ENCODE measurements at regions not wholly inside any gene's neighbourhood (a gene's known extent, or its start where the extent isn't known, plus 50 kb on each side); places are given as distances from the start of the nearest gene placed in this dataset.

DNA sequence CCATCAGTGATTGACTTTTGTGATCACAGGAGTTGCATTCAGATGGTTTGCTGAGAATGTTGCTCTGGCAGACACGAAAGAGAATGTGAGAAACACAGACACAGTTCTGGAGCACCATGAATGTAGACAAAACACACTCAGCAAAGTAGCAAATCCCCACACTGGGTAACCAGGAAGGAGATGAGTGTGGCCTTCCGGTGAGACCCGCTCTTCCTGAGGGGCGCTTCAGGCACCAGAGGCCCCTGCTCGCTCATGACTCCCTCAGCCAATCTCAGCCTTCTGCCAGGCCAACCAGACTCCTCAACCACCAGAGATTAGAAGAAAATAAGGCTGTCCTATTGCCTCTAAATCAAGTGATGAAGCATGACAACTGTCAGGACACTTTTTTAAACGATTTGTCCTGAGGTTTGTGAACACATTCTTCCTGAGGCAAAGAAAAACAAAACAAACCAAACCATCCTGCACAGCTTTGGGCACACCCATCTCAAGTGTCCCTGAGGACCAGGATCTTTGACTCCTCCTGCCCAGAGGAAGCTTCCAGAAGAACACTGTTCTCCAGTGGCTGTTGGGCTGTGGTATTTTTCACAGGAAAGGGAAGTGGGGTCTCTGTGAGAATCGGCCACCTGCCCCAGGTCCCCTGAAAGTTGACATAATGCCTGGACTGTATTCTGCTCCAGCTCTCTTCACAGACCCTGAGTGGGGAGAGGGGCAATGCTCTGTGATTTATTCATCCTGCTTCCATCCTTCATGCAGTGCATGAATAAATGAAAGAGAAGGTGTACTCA lies 152.8 kb downstream of the BCL11A start:
- no peak for DNase-seq

DNA sequence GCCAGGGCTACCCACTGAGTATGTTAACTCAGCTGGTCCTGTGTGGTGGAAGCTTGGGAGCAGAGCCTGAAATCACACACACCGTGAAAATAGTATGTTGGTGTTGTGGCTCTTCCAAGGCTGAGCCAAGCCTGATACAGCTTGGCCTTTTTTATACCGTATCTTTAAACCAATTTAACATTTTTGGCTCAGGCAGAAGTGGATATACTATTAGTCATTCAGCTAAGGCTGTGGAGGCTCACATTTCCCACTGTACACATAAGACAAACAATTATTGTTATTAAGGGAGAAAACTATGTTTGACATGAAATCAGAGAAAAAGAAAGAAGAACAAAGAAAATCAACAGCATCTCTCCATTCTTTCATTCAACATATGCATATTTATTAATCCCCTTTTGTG lies 159.0 kb downstream of the BCL11A start:
- no peak for DNase-seq

DNA sequence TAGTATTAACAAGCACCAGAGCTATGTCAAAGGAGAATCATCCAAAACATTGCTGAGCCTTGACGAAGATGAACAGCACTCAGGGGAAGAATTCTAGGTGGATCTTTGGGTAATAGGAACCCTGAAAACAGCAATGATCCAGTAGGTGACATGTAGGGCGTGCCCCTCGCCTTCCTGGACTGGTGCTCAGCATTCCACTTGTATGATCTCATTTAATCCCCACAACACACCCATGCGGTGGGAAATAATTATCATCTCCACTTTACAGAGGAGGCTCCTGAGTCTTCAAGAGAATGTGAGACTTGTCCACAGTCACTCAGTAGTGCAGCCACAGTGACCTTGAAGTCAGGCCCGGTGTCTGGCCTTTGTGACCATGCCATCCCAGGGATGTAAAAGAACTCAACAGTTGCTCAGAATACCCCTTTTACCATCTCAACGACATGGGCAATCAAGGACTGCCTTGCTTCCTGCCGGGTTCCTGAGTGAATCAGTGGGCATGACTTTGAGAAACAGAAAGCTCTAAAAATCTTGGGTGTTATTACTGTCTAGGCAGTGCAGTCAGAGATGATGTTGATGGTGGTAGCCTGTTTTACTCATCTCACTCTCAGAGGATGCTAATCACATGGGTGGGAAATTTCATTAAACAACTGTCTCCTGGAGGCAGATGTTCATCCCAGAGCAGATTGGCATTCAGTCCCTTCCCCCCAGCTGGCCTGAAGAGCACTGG lies 161.6 kb downstream of the BCL11A start:
- DNase-seq: no peak

DNA sequence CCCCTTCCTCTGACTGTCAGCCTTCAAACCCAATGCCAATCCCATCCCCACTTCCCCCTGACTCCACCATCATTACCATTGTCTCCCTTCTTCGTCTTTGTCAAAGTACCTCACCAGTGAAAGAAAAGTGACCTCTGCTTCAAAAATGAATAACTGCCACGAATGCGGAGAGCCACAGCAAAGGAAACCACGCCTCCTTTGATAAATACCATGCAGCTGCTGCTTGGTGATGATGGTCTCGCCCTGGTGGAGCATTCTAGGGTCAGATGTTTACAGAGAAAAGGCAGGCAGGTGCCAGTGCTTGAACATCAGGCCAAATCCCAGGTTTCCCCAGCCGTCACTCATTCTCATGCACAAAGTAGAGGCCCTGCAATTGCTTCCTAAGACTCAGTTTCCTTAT lies 162.2 kb downstream of the BCL11A start:
- no peak for DNase-seq

DNA sequence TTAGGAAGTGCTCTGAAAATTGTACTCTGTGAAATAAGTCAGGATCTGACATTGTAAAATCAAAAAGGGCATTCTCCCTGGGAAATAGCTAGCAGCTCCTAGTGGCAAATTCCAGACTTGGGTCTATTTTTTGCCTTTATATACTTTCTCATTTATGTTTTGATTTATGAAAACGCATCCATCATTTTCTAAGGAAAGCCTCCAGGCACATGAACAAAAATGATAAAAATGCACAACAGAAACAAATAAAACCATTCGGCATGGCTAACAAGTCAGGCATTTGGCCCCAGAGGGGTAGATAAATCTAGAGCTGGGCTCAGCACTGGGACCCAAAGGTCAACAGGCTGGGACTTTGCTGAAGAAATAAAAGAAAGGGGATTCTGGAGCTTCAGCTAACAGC lies 167.0 kb downstream of the BCL11A start:
- no peak for DNase-seq

DNA sequence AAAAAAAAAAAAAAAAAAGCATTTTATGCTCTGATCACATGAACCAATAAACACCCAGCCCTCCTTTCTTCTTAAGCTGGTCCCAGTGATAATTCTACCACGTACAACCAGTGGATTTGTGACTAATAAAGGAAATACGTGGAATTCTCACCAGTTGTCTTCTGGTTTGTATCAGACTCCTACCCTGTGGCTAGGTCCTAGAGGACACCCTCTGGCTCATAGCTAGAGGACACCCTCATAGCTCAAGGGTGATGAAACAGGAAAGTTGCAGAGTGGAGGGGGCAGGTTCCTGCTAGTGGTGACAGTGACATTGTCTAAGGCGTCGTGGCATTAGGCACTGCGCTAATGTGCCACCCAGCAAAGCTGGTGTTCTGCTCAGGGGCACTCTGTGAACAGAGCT lies 167.8 kb downstream of the BCL11A start:
- no peak for DNase-seq

DNA sequence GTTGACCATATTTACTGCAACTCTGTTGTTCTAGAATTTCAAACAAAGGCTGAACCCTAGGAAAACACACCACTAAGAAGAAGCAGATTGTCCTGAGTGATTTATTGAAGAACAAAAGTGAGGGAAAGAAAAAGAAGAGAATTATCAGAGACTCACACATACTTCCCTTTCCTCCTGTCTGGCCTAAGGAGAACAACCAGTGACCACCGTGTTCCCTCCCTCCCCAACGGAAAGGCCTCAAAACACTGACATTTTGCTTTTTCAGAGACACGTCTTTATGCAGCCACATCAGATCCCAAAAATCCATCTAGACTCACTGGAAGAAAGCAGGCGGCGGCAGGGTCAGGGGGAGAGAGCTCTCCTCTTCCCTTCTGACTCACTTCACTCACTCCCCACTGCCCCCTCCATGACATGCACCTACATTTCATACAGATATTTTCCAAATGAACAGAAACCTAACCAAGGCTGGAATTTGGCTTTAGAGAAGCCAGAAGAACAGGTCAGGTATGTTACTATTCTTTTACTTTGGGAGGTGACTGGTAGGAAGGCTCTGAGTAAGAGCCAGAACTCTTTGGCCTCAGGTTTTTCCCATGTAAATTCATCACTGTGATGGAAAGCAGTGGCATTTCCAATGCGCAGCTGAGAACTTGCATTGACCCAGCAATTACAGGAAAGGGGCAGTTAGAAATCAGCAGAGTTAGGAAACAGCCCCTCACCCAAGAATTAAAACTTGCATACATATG lies 169.9 kb downstream of the BCL11A start:
- DNase-seq: no peak

DNA sequence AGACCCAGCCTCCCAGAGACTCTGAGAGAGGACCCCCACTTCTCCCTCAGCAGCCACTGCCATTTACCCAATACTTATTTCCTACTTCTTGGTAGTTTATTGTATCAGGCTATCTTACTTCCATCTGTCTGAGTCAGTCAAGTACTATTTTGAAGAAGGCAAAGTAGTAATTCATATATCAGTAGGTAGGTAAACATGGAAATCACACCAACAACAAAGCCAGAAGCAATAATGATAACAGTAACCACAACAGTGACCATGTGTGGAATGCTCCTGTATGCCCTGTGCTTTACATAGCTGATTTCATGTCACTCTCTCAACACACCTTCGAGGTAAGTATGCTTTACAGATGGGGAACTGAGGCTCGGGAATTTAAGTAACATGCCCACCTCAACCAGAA lies 173.0 kb downstream of the BCL11A start:
- DNase-seq: no peak

DNA sequence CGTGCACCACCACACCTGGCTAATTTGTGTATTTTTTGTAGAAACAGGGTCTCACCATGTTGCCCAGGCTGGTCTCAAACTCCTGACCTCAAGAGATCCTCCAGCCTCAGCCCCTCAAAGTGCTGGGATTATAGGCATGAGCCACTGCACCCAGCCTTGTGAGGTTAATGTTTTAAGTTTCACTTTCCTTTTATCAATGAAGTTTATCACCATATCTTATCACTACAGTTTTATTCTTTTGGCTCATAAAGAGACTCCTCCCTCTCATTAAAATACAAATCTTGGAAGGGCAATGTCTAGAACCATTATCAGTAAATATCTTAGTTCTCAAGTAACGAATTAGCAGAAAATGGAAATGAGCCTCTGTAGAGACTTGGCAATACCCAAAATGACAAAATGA lies 173.8 kb downstream of the BCL11A start:
- DNase-seq: no peak

DNA sequence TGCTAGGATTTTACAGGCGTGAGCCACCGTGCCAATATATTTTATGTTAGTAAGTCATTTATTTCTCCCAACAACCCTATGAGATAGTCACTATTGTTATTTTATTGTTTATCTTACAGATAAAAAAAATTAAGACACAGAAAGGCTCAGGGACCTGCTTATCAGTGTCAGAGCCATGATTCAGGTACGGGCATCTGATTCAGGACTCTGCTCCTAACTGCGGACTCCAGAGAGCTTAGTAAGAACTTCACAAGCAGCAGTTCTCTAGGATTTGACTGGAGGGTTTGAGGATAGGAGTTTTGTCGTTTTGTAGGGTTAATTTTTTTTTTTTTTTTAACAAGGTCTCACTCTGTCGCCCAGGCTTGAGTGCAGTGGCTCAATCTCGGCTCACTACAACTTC lies 174.2 kb downstream of the BCL11A start:
- DNase-seq: no peak

DNA sequence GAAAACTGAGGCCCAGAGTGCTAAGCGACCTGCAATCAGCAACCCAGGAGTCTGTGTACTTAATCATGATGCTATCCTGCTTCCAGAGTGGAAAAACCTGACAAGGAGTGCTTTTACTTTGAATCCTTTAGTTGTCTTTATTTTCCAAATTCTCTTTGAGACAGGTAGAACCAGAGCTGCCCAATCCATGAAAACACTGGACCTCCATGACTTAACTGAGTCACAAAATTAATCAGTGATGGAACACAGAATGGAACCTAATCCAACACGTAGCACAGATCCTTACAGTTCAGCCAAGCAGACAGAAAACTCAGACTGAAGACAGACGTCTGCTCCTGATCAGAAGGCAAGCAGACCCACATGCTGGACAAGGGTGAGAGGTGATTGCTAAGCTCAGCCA lies 175.6 kb downstream of the BCL11A start:
- no peak for DNase-seq

DNA sequence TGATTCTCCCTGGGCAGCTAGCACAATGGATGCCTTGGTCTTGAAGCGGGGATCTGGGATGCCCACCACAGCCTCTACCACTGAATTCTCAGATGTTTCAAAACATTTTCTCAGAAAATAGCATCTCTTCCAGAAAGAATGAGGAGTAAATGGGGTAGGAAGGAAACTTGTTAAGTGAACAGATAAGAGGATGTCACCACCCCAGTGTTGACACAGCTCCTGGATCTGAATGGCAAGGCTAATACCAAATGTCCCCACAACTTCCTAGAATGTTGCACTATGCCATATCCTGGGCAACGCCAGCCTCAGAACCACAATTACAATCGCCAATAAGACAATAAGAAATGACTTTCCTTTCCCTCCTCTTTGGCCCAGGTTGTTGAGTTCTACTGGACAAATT lies 177.2 kb downstream of the BCL11A start:
- DNase-seq: no peak

DNA sequence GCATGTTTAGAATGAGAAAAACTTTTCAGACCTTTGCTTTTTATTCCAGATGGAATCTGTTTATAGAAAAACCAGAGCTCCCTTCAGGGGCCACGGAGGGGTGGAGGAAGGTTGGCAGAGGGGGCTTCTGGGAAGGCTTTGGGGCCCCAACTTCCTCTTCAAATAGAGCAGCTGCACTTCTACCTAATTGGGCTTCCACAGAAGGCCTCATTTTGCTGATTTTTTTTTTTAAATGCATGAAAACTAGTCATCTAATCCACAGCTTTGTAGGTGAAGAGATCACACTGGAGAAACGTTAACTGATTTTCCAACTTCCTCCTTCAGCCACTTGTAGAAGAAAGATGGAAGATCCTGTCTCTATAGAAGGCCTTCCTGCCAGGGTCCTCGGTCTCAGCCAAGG lies 181.8 kb downstream of the BCL11A start:
- DNase-seq: no peak

DNA sequence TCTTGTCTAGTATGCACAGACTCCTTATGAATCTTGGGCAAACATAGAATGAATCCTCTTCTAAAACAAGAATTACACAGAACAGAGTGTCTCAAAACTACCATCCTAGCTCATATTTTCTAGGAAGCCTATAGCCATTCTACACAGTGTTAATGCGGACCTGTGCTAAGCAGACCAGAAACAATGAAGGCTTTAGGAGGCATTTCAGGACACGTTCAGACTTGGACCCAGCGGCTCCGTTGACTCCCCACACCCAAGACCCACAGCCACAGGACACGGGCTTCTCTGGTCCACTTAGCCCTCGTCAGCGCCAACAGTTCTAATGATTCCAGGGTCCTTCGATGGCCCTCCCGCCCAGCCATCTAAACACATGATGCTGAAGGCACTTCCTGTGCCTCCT lies 182.2 kb downstream of the BCL11A start:
- DNase-seq: no peak

DNA sequence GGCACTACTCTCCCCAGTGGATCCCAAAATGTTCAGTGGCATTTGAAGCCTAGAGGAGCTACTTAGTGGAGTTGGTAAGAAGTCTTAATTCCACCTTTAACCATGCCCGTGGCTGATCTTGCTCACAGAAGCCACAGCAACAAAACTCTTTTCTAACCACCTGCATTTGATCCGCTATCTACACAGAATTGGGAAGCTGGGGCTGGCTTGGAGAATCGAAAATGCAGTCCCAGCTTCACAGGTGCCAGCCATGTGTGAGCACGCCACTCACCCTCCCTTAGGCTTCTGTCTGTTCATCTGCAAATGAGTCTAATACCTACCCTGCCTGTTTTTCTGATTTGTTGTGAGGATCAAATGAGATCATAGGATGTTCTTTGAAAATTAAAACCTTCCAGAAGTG lies 182.6 kb downstream of the BCL11A start:
- DNase-seq: no peak

DNA sequence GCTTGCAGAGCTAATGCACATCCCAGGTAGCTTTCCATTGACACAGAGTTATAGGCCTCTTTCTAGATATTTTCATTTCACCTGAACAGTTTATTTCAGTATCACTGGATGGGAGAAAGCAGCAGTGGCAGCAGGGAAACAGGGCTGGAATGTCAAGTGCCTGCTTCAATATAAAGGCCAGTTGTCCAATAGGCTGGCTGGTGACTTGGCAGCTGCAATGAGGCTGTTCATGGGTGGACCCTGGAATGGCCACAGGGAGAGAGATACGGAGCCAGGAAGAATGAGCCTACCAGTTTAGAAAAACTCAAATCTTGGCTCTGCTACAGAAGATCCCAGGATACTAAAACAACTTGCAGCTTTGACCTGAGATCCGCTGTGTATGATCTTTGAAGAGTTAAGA lies 185.0 kb downstream of the BCL11A start:
- DNase-seq: no peak

DNA sequence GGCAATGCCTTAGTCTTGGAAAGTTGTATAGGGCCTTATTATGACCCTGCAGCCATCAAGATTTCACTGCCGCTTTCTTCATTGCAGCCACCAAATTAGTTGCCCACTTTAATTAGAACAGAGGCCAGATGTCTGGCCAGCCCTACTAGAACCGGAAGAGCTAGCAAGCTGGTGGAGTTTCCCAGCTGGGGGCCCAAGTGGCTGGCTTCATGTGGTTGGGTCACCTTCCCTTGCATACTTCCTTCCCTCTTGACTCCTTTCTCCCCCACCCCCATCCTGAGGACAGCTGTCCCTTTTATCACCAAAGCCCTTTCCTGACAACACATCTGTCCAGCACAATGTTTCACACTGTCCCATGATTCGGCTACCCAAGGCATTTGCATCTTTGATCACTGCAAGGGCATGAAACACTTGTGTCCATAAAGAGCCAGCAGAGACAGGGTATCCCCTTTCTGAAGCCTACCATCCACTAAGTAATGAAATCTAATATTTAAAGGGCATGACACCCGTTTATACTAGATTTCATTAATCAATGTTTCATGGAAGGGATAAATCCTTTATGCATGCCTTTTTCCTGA lies 187.2 kb downstream of the BCL11A start:
- DNase-seq: no peak

DNA sequence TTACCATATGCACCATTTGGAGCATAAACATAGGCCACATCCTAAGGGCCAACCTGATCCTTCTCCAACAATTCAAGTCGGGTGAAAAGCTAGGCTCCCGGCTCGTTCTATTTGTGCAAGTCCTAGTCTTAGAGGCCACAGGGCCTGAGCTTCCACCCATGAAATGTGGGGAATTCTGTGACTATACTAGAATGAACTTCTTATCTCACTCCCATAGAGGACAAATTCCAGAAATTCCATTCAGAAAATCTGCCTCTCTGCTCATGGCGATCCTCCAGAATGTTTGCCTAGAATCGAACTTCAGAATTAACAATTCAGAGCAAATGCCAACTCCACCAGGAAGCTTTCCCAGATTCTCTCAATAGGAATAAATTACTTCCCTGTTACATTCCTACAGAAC lies 187.9 kb downstream of the BCL11A start:
- DNase-seq: no peak

DNA sequence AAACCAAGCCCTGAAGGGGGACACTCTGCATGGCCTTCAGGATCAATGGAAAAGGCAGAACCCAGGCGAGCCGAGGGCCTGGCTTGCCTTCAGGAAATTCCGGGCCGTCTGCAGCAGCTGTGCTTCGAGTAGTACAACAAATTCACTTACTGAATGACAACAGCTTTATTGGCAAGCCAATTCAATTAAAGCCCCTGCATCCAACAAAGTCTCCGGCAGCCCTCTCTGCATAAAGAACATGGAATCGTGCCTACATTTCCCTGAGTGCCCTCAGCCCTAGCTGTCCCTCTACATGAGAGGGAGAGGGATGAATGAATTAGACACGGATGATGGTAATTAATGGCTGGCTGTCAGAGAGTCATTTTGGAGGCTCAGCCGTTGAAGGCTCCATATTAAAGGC lies 189.0 kb downstream of the BCL11A start:
- DNase-seq: no peak

DNA sequence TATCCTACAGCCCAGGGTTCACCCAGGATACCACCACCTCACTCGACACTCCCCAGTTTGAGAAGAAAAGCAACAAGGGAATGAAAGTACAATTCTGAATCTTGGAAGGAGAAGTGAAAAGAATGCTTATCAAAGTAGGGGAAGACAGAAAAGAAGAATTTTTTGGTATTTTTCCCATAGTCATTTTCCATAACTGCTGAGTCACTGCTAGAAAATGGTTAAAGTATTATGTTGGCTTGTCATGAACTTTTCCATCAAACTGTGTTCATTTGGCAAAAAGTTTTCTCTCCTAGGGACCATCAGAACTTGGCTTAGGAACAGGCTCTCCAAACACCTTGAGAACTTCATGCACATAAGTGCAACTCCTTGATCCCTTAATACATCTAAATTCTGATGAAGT lies 192.0 kb downstream of the BCL11A start:
- DNase-seq: no peak

DNA sequence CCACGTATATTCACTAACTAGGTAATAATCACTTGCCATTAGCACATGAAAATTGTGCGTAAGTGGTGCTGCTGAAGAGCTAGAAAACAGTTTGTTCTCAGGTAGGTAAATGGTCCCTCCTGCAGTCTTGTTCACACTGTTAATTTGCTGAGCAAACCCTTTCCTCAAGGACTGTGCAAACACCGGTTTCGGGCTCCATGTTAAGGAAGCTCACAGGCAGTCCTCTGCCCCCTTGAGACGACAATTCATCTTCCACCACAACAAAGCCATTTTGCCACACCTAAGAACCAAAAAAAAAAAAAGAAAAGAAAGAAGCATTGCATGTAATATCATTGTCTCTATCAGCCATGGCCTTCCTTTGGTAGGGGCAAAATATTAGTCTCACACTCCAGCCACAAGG lies 193.9 kb downstream of the BCL11A start:
- no peak for DNase-seq

DNA sequence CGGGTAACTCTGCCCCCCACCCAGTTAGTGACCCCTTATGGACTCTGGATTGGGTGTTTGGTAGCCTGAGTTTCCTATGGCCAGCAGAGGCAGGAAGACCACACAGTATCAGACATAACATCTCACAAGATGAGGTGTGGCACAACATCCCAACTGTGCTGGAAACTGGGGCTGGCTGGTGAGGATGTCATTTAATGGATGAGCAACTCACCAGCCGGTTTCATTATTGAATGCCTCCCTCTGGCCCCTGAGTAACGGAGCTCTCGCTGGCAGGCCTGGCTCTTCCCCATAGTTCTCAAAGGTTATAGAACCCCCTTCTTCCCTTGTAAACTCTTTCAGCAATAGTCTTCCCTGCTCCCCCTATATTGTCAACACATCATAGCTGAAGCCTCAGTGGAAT lies 195.0 kb downstream of the BCL11A start:
- DNase-seq: no peak

DNA sequence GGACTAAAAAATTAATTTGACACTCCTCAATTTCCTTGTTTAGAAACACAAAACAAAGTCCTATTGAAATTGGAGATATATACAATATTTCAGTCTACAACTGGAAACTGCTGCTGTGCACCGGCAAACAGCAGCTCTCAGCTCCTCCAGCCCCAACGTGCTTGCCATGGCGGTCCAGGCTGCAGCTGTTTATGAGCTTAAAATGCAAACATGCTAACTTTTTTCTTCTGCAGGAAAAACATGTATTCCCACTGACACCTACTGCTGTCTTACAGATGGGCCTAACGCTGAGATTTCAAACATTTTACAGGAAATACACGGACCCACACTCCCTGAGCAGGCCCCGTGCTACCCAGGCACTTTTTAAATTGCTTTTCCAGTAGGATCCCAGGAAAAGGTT lies 195.5 kb downstream of the BCL11A start:
- no peak for DNase-seq

DNA sequence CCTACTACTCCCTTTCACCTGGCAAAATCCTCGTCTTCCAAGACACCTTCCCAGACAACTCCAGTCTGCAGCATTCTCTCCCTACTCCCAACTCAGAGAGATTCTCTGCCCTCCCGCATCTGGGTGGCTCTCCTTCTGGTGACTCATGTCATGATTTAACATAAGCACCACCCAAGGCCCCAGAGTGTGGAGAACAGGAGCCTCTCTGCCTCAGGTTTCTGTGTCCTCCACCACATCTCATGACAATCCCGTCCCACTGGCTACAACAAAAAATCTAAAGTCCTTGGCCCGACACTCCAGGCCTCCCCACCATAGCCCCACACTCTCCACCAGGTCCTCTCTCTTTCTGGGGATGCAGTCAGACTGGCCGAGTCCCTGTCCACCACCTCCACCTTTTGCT lies 197.1 kb downstream of the BCL11A start:
- DNase-seq: no peak

Measured in activated gamma-delta T cell treated with Interleukin-2 at 50 U/mL for 16 hours (primary cell).